ENCODE measurements at regions not wholly inside any gene's neighbourhood (a gene's known extent, or its start where the extent isn't known, plus 50 kb on each side); places are given as distances from the start of the nearest gene placed in this dataset.

- intact Hi-C loops (cut with DNase I), result no loop called here
- H3K4me1 ChIP-seq, result no peaks in the 10 kb centered on the region
- H3K27ac ChIP-seq, result no peak overlapping the region
- H3K9me3 ChIP-seq, result no peaks in the 10 kb centered on the region
- no peak for TF ChIP-seq CTCF (IDR thresholded peaks at IDR 0.05)
- no peak for TF ChIP-seq POLR2AphosphoS5 (IDR thresholded peaks at IDR 0.05; ENCODE audit: insufficient read depth in 1 of 2, low read depth in 1 of 2)
- no peak for TF ChIP-seq POLR2A (IDR thresholded peaks at IDR 0.05)
- H3K36me3 ChIP-seq, result no peaks in the 10 kb centered on the region
- no peaks in the 10 kb centered on the region for H3K27me3 ChIP-seq
- no peak overlapping the region for H3K4me3 ChIP-seq
- no peak for DNase-seq (ENCODE audit: extremely low spot score in 2 of 2)
Observed at GRCh38 chr7:110131344-110131743, 959.6 kb upstream of the LRRN3 start.

- Histone ChIP-seq H3K36me3 (no peaks in the 10 kb centered on the region), H3K4me1 (no peaks in the 10 kb centered on the region), H3K4me3 (no peak overlapping the region), H3K27me3 (no peaks in the 10 kb centered on the region), H3K27ac (no peak overlapping the region), H3K9me3 (no peaks in the 10 kb centered on the region)
- no peak for DNase-seq (ENCODE audit: extremely low spot score in 2 of 2)
- intact Hi-C loops (cut with DNase I), result no loop called here
- TF ChIP-seq CTCF (IDR thresholded peaks at IDR 0.05) (no peak), POLR2A (IDR thresholded peaks at IDR 0.05) (no peak), POLR2AphosphoS5 (IDR thresholded peaks at IDR 0.05; ENCODE audit: insufficient read depth in 1 of 2, low read depth in 1 of 2) (no peak)
Observed at GRCh38 chr7:110139056-110139455, 951.9 kb upstream of the LRRN3 start.

- TF ChIP-seq POLR2A (IDR thresholded peaks at IDR 0.05) (no peak), CTCF (IDR thresholded peaks at IDR 0.05) (no peak), POLR2AphosphoS5 (IDR thresholded peaks at IDR 0.05; ENCODE audit: insufficient read depth in 1 of 2, low read depth in 1 of 2) (no peak)
- H3K36me3 ChIP-seq, result no peaks in the 10 kb centered on the region
Observed at GRCh38 chr7:110142939-110143526, 947.9 kb upstream of the LRRN3 start.

GRCh38 chr7:110144599-110144998, 946.3 kb upstream of the LRRN3 start:
- Histone ChIP-seq H3K27me3 (no peaks in the 10 kb centered on the region), H3K4me3 (no peak overlapping the region), H3K27ac (no peak overlapping the region), H3K9me3 (no peaks in the 10 kb centered on the region), H3K4me1 (no peaks in the 10 kb centered on the region), H3K36me3 (no peaks in the 10 kb centered on the region)
- TF ChIP-seq CTCF (IDR thresholded peaks at IDR 0.05) (no peak), POLR2AphosphoS5 (IDR thresholded peaks at IDR 0.05; ENCODE audit: insufficient read depth in 1 of 2, low read depth in 1 of 2) (no peak), POLR2A (IDR thresholded peaks at IDR 0.05) (no peak)
- intact Hi-C loops (cut with DNase I), result no loop called here
- no peak for DNase-seq (ENCODE audit: extremely low spot score in 2 of 2)

More at GRCh38 chr7:110142939-110143526, 947.9 kb upstream of the LRRN3 start:
- H3K27ac ChIP-seq, result no peak overlapping the region
- H3K27me3 ChIP-seq, result no peaks in the 10 kb centered on the region
- no peak overlapping the region for H3K4me3 ChIP-seq
- intact Hi-C loops (cut with DNase I), result no loop called here
- H3K9me3 ChIP-seq, result no peaks in the 10 kb centered on the region
- no peak for DNase-seq (ENCODE audit: extremely low spot score in 2 of 2)
- H3K4me1 ChIP-seq, result no peaks in the 10 kb centered on the region

GRCh38 chr7:110148054-110148453, 942.9 kb upstream of the LRRN3 start:
- Histone ChIP-seq H3K27me3 (no peaks in the 10 kb centered on the region), H3K4me3 (no peak overlapping the region), H3K36me3 (no peaks in the 10 kb centered on the region), H3K4me1 (no peaks in the 10 kb centered on the region), H3K9me3 (no peaks in the 10 kb centered on the region), H3K27ac (no peak overlapping the region)
- no peak for DNase-seq (ENCODE audit: extremely low spot score in 2 of 2)
- TF ChIP-seq CTCF (IDR thresholded peaks at IDR 0.05) (no peak), POLR2AphosphoS5 (IDR thresholded peaks at IDR 0.05; ENCODE audit: insufficient read depth in 1 of 2, low read depth in 1 of 2) (no peak), POLR2A (IDR thresholded peaks at IDR 0.05) (no peak)
- intact Hi-C loops (cut with DNase I), result no loop called here
